ENCODE measurements at regions not wholly inside any gene's neighbourhood (a gene's known extent, or its start where the extent isn't known, plus 50 kb on each side); places are given as distances from the start of the nearest gene placed in this dataset.

- Histone ChIP-seq H3K4me3 (ENCODE audit: control extremely low read depth in 1 of 5, extremely low read depth in 1 of 5, insufficient read depth in 1 of 5, low read depth in 2 of 5, low read length in 4 of 5) (no peak overlapping the region), H3K9ac (ENCODE audit: low read length) (no peak overlapping the region), H3K9me3 (ENCODE audit: control extremely low read depth in 1 of 3, control insufficient read depth in 2 of 3, insufficient read depth in 1 of 3, low read length in 2 of 3) (no peaks in the 10 kb centered on the region), H4K20me1 (ENCODE audit: control insufficient read depth, insufficient read depth, low read length, poor library complexity, severe bottlenecking) (no peaks in the 10 kb centered on the region), H3K4me2 (replicated peaks; ENCODE audit: low read depth, low read length, poor library complexity, severe bottlenecking) (no peak overlapping the region), H3K4me1 (ENCODE audit: control insufficient read depth in 2 of 2, insufficient read depth in 2 of 2, low read length in 2 of 2) (no peaks in the 10 kb centered on the region), H3K27ac (ENCODE audit: low read length in 2 of 2) (no peak overlapping the region), H3K27me3 (replicated peaks in 1 of 4; ENCODE audit: control extremely low read depth in 1 of 4, control insufficient read depth in 3 of 4, insufficient read depth in 4 of 4, low read length in 3 of 4) (no peaks in the 10 kb centered on the region), H3K79me2 (ENCODE audit: control insufficient read depth, insufficient read depth, low read length) (no peaks in the 10 kb centered on the region), H3K36me3 (replicated peaks in 1 of 2; ENCODE audit: control extremely low read depth in 1 of 2, control insufficient read depth in 1 of 2, extremely low read depth in 1 of 2, insufficient read depth in 2 of 2, low read length in 1 of 2) (no peaks in the 10 kb centered on the region), H2AFZ (ENCODE audit: insufficient read depth, low read depth, low read length, poor library complexity, severe bottlenecking) (no peak overlapping the region)
- Mint-ChIP-seq H3K27ac (no peak overlapping the region), H3K27me3 (no peaks in the 10 kb centered on the region), H3K9me3 (ENCODE audit: insufficient read depth) (no peaks in the 10 kb centered on the region), H3K4me3 (no peak overlapping the region), H3K4me1 (no peaks in the 10 kb centered on the region)
- CTCF ChIA-PET = no interaction called here
- WGBS (ENCODE audit: insufficient coverage) = 92% methylated on average over 5 of the region's 5 CpGs
- POLR2A ChIA-PET = no interaction called here
- DNase-seq (no peak), ATAC-seq (ENCODE audit: low read depth) (no peak)
- TF ChIP-seq EZH2 (IDR thresholded peaks at IDR 0.05; ENCODE audit: borderline replicate concordance, insufficient read depth, low read depth, low read length, poor library complexity, severe bottlenecking) = no peak
- TF ChIP-seq CTCF (IDR thresholded peaks at IDR 0.05) = no peak
- intact Hi-C loops (cut with micrococcal nuclease) = no loop called here
These were observed 198.9 kb downstream of the ETV1 start for GRCh38 chr7:13790611-13791010.

GRCh38 chr7:13792208-13792607, 197.3 kb downstream of the ETV1 start:
- Histone ChIP-seq H3K79me2 (ENCODE audit: control insufficient read depth, insufficient read depth, low read length) (no peaks in the 10 kb centered on the region), H2AFZ (ENCODE audit: insufficient read depth, low read depth, low read length, poor library complexity, severe bottlenecking) (no peak overlapping the region), H3K27ac (ENCODE audit: low read length in 2 of 2) (no peak overlapping the region), H3K4me3 (ENCODE audit: control extremely low read depth in 1 of 5, extremely low read depth in 1 of 5, insufficient read depth in 1 of 5, low read depth in 2 of 5, low read length in 4 of 5) (no peak overlapping the region), H3K27me3 (replicated peaks in 1 of 4; ENCODE audit: control extremely low read depth in 1 of 4, control insufficient read depth in 3 of 4, insufficient read depth in 4 of 4, low read length in 3 of 4) (no peaks in the 10 kb centered on the region), H4K20me1 (ENCODE audit: control insufficient read depth, insufficient read depth, low read length, poor library complexity, severe bottlenecking) (no peaks in the 10 kb centered on the region), H3K9me3 (ENCODE audit: control extremely low read depth in 1 of 3, control insufficient read depth in 2 of 3, insufficient read depth in 1 of 3, low read length in 2 of 3) (peaks cover 0 to 2% (median 0%) of the 10 kb centered on the region in 3 donors), H3K9ac (ENCODE audit: low read length) (no peak overlapping the region), H3K36me3 (replicated peaks in 1 of 2; ENCODE audit: control extremely low read depth in 1 of 2, control insufficient read depth in 1 of 2, extremely low read depth in 1 of 2, insufficient read depth in 2 of 2, low read length in 1 of 2) (no peaks in the 10 kb centered on the region), H3K4me2 (replicated peaks; ENCODE audit: low read depth, low read length, poor library complexity, severe bottlenecking) (no peak overlapping the region), H3K4me1 (ENCODE audit: control insufficient read depth in 2 of 2, insufficient read depth in 2 of 2, low read length in 2 of 2) (no peaks in the 10 kb centered on the region)
- no peak for ATAC-seq (ENCODE audit: low read depth)
- 86% methylated on average over 1 of the region's 6 CpGs for WGBS (ENCODE audit: insufficient coverage)
- Mint-ChIP-seq H3K4me1 (no peaks in the 10 kb centered on the region), H3K27ac (no peak overlapping the region), H3K9me3 (ENCODE audit: insufficient read depth) (no peaks in the 10 kb centered on the region), H3K27me3 (no peaks in the 10 kb centered on the region), H3K4me3 (no peak overlapping the region)
- no peak for TF ChIP-seq EZH2 (IDR thresholded peaks at IDR 0.05; ENCODE audit: borderline replicate concordance, insufficient read depth, low read depth, low read length, poor library complexity, severe bottlenecking)
- no peak for TF ChIP-seq CTCF (IDR thresholded peaks at IDR 0.05)
- POLR2A ChIA-PET = no interaction called here
- CTCF ChIA-PET = no interaction called here
- intact Hi-C loops (cut with micrococcal nuclease) = no loop called here
- DNase-seq = no peak
